Inflammatory macrophage treated with lipopolysaccharide for 1 hour (primary cell): ENCODE measurements at regions not wholly inside any gene's neighbourhood (a gene's known extent, or its start where the extent isn't known, plus 50 kb on each side); places are given as distances from the start of the nearest gene placed in this dataset.
"Not testable (repeated sequence)": the region's sequence is repeated elsewhere in the genome, so short reads cannot be mapped to it uniquely, and the experiment has no call there.

Experiments used
- DNase-seq, 2 donors: peaks; one replicate each; pipeline ENCODE4 v3.0.0-alpha.2; 2020 to 2022

GRCh38 chr10:56551037-56551436 is 190.0 kb upstream of the ZWINT start:
- DNase-seq = no peak

- DNase-seq = no peak
These were observed 186.1 kb upstream of the ZWINT start for GRCh38 chr10:56547163-56547562.

DNA sequence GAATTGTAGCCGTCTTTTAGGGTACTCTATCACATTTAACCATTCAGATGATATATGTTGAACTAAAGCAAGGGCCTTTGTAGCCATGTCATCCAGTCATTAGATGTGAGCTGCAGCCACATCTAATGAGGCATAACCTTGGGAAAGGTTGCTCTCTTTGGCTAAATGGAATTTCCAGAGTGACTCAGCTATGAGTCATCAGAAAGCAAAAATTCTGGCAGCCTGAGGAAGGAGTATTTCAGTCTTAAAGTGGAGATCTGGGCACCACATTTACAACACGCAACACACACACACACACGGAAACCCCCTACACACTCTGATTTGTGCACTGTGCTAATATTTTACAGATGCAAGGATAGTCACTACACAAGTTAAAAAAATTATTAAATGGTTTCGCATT is 176.9 kb upstream of the ZWINT start:
- peak; percentile 2 to 9 for DNase-seq

DNA sequence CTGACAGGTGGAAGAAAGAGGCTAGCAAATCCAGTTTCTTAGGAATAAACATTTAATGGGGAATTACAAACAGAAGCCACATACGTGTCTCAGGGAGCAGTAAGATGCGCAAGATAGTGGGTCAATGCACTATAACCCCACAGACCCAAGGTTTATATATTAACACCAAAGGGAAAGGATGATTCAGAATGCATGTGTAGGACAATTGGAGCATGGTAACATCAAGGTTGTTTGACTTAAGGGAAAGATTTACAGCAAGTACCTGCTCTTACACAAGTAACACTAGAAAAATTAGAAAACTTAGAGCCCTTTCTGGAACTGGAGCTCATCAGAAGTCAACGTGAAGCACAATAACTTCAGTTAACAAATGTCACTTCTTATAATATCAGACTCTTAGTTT is 161.1 kb upstream of the ZWINT start:
- no peak for DNase-seq

- DNase-seq = no peak
These were observed 147.5 kb upstream of the ZWINT start for GRCh38 chr10:56508562-56508961.

DNA sequence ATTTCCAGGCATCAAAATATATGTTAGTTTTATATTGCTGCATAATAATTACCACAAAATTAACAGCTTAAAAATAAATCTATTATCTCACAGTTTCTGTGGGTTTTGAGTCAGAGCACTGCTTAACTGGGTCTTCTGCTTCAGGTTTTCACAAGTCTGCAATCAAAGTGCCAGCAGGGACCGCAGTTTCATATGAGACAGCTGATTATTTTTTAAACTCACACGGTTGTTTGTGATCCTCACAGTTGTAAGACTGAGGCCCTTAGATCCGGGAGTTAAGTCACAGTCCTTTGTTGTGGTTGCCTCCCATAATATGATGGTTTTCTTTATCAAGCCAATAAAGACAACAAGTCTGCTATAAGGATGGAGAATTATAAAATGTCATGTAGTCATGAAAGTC is 146.0 kb upstream of the ZWINT start:
- DNase-seq = no peak

- no peak for DNase-seq
These were observed 144.5 kb upstream of the ZWINT start for GRCh38 chr10:56505555-56505954.

DNA sequence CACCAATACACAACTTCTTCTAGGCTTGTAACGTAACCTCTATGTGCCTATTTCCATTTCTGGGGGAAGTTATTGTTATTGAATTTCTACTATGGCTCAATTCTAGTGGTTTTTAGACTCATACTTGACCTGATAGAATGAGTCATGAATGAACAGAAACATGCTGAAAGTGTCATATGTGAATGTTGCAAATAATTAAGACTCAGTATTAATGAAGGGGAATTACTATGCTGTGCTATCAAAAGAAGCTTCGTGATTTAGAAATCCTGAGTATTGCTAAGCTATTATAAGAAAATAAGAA is 135.1 kb upstream of the ZWINT start:
- no peak for DNase-seq

DNA sequence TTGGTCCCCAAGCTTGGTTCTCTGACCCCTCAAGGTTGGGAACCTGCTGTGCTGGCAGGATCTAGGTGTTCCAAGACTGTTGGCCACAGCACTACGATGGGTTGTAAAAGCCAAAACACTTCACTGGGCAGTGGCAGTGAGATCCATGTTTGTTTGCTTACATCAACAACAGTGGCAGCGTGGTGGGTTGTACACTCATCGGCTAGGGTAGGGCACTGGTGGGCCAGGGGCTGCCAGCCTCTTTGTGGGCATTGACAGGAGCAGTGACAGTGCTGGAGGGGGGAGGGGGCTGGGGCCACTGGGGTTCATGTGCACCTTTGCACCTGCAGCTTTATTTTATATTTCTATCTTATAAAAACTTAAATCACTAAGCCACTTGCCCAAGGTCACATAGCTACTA is 126.7 kb upstream of the ZWINT start:
- no peak for DNase-seq

- DNase-seq = no peak
These were observed 120.5 kb upstream of the ZWINT start for GRCh38 chr10:56481521-56482091.

DNA sequence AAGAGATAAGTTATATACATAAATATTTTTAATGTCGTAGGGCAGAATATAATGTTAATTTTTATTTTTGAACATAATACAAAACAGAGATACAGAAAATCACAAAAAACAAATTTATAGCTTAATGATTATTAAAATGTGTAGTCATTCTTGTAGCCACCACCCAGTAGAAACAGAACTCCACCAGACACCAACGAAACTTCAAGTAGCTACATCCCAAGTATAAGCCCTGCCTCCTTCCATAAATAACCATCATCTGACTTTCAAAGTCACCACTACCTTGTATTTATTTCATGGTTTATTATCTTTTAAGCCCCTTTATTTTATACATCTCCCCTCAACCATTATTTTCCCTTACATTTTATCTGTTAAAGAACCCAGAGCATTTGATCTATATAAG is 111.9 kb upstream of the ZWINT start:
- DNase-seq = no peak

GRCh38 chr10:56470701-56471100 is 109.6 kb upstream of the ZWINT start:
- no peak for DNase-seq

DNA sequence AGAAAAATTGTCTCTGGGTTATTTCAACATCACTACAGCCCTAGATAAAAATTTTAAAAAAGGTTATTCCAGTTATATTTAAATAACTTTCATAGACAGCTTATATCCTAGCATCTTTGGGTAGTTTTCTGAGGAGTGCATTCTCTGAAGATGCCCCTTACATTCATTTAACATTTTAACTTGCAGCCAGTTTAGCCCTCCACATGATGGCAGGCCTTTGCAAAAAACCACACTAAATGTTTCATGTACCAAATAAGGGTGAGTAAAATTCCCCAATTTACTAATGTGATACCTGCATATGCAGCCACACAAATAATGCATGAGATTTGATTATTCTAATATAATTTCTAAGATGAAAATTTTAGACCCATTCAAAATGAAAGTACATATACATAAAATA is 108.4 kb upstream of the ZWINT start:
- DNase-seq = no peak

- DNase-seq = no peak
These were observed 104.9 kb upstream of the ZWINT start for GRCh38 chr10:56466005-56466404.

- no peak for DNase-seq
These were observed 88.7 kb upstream of the ZWINT start for GRCh38 chr10:56449770-56450169.

DNA sequence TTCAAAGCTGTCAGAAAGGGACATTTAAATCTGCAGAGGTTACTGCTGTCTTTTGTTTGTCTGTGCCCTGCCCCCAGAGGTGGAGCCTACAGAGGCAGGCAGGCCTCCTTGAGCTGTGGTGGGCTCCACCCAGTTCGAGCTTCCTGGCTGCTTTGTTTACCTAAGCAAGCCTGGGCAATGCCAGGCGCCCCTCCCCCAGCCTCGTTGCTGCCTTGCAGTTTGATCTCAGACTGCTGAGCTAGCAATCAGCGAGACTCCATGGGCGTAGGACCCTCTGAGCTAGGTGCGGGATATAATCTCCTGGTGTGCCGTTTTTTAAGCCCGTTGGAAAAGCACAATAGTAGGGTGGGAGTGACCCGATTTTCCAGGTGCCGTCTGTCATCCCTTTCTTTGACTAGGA is 86.6 kb upstream of the ZWINT start:
- not testable (repeated sequence) for DNase-seq

DNA sequence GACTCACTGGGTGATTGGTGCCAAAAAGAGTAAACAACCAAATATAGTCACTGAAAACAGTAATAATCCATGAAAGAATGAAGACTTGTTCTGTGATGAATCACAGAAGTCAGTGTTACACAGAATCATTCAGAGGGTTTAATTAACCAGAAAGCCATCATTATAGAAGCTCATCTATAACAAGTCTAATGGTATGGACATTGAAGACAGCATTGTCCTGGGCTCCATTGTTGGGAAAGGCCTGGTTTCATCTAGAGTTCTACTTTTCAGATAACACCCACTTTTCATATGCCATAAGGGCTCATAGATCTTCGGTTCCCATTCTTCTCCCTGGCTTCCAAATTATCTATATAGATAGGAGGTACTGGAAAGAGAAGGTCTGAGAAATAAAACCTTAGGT is 80.3 kb upstream of the ZWINT start:
- not testable (repeated sequence) for DNase-seq
